K562 (cell line): ENCODE measurements at regions not wholly inside any gene's neighbourhood (a gene's known extent, or its start where the extent isn't known, plus 50 kb on each side); places are given as distances from the start of the nearest gene placed in this dataset.

Experiments used
- CBX2 ChIP-seq: fragments of 200-600 bp; sonication (generic); IDR thresholded peaks from one replicate; pipeline ENCODE4 v1.6.1; 2012; ENCODE audit warnings: mild to moderate bottlenecking, low read length, inconsistent platforms; ENCODE audit not compliant: insufficient read depth, poor library complexity, severe bottlenecking
- GABPB2 ChIP-seq: fragments of 250-450 bp; sonication (Bioruptor Pico); conservative IDR thresholded peaks from 2 replicates; pipeline ENCODE4 v1.5.1; 2021; ENCODE audit warnings: mild to moderate bottlenecking
- GTF2F1 ChIP-seq: IDR thresholded peaks from 2 replicates; pipeline ENCODE4 v1.6.1; 2011; ENCODE audit warnings: low read depth, low read length, improper control_type of control experiment
- IFI16 ChIP-seq: fragments of 250-450 bp; sonication (Bioruptor Pico); IDR thresholded peaks from 2 replicates; pipeline ENCODE4 v2.1.2; 2022; ENCODE audit warnings: mild to moderate bottlenecking, inconsistent platforms
- LARP7 ChIP-seq: fragments of 450-650 bp; IDR thresholded peaks from 2 replicates; pipeline ENCODE4 v1.6.1; 2016
- ZFP1 ChIP-seq: fragments of 450-650 bp; formaldehyde crosslinking; IDR thresholded peaks from 2 replicates; pipeline ENCODE4 v1.4.0; 2020; ENCODE audit warnings: mild to moderate bottlenecking, mixed read lengths
- TF ChIP-seq, protein P1 (sequence below): IDR thresholded peaks from 3 replicates; pipeline ENCODE4 v1.6.1; 2011; ENCODE audit warnings: borderline replicate concordance, mild to moderate bottlenecking; ENCODE audit not compliant: insufficient read length, insufficient read depth
- TF ChIP-seq, protein P2 (sequence below): IDR thresholded peaks from 2 replicates; pipeline ENCODE4 v1.6.1; 2014; ENCODE audit warnings: antibody characterized with exemption
- TF ChIP-seq, protein P3 (sequence below): fragments of 450-650 bp; IDR thresholded peaks from 2 replicates; pipeline ENCODE4 v1.6.1; 2018; ENCODE audit not compliant: partially characterized antibody
- TF ChIP-seq, protein P4 (sequence below): sonication (generic); formaldehyde crosslinking; IDR thresholded peaks from 2 replicates; pipeline ENCODE4 v1.8.0; 2022; ENCODE audit warnings: missing genetic modification reagents, mild to moderate bottlenecking, borderline replicate concordance

DNA sequence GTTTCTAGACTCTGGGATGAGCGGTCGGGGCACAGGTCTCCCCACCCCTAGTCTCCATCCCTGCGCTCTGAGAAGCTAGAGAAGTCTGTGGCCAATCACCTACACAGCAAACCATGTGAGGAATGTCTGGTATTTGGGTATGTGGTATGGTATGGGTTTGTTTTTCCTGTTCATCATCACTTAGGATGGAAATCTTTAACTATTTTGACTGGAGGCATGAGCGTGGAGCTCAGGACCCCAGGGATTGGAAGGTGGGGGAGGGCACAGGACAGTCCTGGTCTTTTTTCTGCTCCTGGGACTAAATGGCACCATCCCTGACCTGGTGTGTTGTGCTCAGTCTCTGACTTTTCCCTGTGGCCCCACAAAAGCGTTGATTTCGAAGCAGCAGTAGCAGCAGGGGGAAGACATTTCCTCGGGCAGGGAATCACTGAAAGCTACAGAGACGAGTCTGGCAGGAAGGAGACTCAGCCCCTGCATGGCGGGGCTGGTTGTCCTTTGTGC is 191.7 kb upstream of the TPM1 start (continued):
- TF ChIP-seq, protein P1, sequence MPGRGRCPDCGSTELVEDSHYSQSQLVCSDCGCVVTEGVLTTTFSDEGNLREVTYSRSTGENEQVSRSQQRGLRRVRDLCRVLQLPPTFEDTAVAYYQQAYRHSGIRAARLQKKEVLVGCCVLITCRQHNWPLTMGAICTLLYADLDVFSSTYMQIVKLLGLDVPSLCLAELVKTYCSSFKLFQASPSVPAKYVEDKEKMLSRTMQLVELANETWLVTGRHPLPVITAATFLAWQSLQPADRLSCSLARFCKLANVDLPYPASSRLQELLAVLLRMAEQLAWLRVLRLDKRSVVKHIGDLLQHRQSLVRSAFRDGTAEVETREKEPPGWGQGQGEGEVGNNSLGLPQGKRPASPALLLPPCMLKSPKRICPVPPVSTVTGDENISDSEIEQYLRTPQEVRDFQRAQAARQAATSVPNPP = no peak
- no peak for TF ChIP-seq LARP7
- TF ChIP-seq, protein P2, sequence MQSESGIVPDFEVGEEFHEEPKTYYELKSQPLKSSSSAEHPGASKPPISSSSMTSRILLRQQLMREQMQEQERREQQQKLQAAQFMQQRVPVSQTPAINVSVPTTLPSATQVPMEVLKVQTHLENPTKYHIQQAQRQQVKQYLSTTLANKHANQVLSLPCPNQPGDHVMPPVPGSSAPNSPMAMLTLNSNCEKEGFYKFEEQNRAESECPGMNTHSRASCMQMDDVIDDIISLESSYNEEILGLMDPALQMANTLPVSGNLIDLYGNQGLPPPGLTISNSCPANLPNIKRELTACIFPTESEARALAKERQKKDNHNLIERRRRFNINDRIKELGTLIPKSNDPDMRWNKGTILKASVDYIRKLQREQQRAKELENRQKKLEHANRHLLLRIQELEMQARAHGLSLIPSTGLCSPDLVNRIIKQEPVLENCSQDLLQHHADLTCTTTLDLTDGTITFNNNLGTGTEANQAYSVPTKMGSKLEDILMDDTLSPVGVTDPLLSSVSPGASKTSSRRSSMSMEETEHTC = no peak
- TF ChIP-seq, protein P3, sequence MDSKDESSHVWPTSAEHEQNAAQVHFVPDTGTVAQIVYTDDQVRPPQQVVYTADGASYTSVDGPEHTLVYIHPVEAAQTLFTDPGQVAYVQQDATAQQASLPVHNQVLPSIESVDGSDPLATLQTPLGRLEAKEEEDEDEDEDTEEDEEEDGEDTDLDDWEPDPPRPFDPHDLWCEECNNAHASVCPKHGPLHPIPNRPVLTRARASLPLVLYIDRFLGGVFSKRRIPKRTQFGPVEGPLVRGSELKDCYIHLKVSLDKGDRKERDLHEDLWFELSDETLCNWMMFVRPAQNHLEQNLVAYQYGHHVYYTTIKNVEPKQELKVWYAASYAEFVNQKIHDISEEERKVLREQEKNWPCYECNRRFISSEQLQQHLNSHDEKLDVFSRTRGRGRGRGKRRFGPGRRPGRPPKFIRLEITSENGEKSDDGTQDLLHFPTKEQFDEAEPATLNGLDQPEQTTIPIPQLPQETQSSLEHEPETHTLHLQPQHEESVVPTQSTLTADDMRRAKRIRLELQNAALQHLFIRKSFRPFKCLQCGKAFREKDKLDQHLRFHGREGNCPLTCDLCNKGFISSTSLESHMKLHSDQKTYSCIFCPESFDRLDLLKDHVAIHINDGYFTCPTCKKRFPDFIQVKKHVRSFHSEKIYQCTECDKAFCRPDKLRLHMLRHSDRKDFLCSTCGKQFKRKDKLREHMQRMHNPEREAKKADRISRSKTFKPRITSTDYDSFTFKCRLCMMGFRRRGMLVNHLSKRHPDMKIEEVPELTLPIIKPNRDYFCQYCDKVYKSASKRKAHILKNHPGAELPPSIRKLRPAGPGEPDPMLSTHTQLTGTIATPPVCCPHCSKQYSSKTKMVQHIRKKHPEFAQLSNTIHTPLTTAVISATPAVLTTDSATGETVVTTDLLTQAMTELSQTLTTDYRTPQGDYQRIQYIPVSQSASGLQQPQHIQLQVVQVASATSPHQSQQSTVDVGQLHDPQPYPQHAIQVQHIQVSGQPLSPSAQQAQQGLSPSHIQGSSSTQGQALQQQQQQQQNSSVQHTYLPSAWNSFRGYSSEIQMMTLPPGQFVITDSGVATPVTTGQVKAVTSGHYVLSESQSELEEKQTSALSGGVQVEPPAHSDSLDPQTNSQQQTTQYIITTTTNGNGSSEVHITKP = no peak
- TF ChIP-seq ZFP1 (CRISPR knock-in tag) = no peak
- TF ChIP-seq, protein P4, sequence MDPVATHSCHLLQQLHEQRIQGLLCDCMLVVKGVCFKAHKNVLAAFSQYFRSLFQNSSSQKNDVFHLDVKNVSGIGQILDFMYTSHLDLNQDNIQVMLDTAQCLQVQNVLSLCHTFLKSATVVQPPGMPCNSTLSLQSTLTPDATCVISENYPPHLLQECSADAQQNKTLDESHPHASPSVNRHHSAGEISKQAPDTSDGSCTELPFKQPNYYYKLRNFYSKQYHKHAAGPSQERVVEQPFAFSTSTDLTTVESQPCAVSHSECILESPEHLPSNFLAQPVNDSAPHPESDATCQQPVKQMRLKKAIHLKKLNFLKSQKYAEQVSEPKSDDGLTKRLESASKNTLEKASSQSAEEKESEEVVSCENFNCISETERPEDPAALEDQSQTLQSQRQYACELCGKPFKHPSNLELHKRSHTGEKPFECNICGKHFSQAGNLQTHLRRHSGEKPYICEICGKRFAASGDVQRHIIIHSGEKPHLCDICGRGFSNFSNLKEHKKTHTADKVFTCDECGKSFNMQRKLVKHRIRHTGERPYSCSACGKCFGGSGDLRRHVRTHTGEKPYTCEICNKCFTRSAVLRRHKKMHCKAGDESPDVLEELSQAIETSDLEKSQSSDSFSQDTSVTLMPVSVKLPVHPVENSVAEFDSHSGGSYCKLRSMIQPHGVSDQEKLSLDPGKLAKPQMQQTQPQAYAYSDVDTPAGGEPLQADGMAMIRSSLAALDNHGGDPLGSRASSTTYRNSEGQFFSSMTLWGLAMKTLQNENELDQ (CRISPR knock-in tag) = no peak
- TF ChIP-seq CBX2 = no peak
- TF ChIP-seq GTF2F1 = no peak
- no peak for TF ChIP-seq GABPB2 (CRISPR knock-in tag)
- no peak for TF ChIP-seq IFI16 (CRISPR knock-in tag)
